ENCODE measurements at regions not wholly inside any gene's neighbourhood (a gene's known extent, or its start where the extent isn't known, plus 50 kb on each side); places are given as distances from the start of the nearest gene placed in this dataset.

DNA sequence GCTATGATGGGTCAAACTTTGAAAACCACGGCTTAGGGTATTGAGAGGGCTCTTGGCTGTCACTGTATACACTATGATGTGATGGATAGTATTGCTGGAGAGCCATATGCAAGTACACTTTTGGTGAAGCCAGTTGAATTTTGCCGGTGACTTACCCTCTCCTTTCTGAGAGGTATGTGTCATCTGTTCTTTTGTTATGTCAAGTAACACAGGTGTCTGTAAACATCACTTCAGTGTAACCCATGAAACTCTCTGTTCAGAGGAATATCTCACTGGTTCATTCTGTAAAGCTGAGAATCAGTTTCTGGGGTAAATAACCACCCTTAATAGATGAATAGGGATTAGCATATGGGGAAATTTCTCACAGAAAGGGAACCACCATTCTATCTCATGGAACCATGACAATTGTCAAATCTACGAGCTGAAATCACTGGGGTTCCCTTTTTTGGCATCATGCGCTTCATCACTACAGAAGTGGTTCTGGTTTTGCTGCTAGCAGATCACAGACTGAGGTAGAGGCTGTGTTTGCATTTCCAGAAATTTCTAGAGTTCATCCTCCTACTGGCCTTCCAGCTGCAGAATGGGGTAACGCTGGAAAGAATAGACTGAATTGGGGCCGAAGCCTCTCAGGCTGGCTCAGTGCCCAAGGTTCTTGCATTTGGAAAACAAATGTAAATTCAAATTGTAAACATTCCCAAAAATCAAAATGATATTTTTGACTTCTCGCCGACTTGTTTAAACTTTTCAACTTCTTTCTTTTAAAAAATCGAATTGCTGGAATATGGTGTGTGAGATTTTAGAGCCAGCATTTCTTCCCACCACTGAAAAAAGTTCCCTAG is 83.3 kb upstream of the CREB5 start:
- H3K4me3 ChIP-seq (ENCODE audit: low read depth, low read length, poor library complexity, severe bottlenecking) = no peak overlapping the region
- no peak overlapping the region for H2AFZ ChIP-seq (ENCODE audit: low read length)
- H3K4me2 ChIP-seq (ENCODE audit: low read length) = no peak overlapping the region
- DNase-seq (ENCODE audit: low spot score) = no peak
- H3K9me3 ChIP-seq (ENCODE audit: low read length) = no peaks in the 10 kb centered on the region
- BruUV-seq (replicated peaks) = no TSS peak
- no peaks in the 10 kb centered on the region for H4K20me1 ChIP-seq (ENCODE audit: insufficient read depth, low read length)
- no peaks in the 10 kb centered on the region for H3K79me2 ChIP-seq (ENCODE audit: insufficient read depth, low read depth, low read length)
- POLR2A ChIA-PET = interaction anchor here (1.1 to 1.4 kb wide), 2 partner anchors 11 to 453 kb away, joined by 4 to 5 read pairs; no protein-coding TSS in a partner anchor
- H3K9me2 ChIP-seq (ENCODE audit: insufficient read depth, low read length) = no peaks in the 10 kb centered on the region
- TF ChIP-seq, protein P1, sequence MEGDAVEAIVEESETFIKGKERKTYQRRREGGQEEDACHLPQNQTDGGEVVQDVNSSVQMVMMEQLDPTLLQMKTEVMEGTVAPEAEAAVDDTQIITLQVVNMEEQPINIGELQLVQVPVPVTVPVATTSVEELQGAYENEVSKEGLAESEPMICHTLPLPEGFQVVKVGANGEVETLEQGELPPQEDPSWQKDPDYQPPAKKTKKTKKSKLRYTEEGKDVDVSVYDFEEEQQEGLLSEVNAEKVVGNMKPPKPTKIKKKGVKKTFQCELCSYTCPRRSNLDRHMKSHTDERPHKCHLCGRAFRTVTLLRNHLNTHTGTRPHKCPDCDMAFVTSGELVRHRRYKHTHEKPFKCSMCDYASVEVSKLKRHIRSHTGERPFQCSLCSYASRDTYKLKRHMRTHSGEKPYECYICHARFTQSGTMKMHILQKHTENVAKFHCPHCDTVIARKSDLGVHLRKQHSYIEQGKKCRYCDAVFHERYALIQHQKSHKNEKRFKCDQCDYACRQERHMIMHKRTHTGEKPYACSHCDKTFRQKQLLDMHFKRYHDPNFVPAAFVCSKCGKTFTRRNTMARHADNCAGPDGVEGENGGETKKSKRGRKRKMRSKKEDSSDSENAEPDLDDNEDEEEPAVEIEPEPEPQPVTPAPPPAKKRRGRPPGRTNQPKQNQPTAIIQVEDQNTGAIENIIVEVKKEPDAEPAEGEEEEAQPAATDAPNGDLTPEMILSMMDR (conservative IDR thresholded peaks at IDR 0.05; ENCODE audit: low read length) = no peak
- CTCF ChIA-PET (ENCODE audit: unreplicated experiment) = no interaction called here
- intact Hi-C loops (cut with micrococcal nuclease; ENCODE audit: unreplicated experiment) = no loop called here
- no peaks in the 10 kb centered on the region for H3K4me1 ChIP-seq (ENCODE audit: insufficient read depth, low read length, poor library complexity, severe bottlenecking)
- H3K36me3 ChIP-seq (ENCODE audit: insufficient read depth, low read length) = no peaks in the 10 kb centered on the region
- H3K27ac ChIP-seq (ENCODE audit: low read depth, low read length, poor library complexity, severe bottlenecking) = no peak overlapping the region

DNA sequence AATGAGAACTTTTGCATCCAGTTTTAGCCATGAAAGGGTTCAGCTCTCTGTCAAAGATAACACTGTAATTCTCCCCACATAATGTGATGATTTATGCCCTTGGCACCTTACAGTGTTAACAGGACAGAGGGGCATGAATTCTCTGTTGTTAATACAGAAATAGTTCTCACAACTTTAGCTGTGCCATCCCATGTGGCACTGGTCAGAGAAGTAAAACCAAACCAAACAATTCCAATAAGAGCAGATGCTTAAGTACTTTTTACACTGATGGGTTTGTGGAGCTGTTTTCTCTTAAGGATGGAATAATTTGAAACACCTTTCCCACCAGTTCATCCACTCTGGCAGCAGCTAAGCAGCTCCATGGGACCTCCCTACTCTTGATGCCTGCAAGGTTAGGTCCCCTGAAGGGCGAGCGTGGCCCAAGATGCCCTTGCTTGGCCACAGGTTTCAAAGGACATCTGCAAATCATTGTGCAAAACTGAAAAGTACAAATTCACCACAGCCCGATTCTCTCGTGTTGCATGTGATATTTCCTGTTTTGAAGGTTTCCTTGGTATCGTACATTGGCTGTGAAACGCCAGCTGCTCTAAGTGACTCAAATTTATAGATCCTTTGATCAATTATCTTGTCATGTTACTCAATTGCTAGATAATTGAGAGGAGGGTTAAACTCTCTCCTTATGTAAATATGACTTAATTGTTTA is 82.5 kb upstream of the CREB5 start:
- no peak for TF ChIP-seq EZH2phosphoT487 (IDR thresholded peaks at IDR 0.05; ENCODE audit: borderline replicate concordance, low read depth, low read length)
- TF ChIP-seq, protein P1 (conservative IDR thresholded peaks at IDR 0.05; ENCODE audit: low read length) = no peak
- H3K36me3 ChIP-seq (ENCODE audit: insufficient read depth, low read length) = no peaks in the 10 kb centered on the region
- ChIA-PET CTCF (ENCODE audit: unreplicated experiment) (no interaction called here), POLR2A (interaction anchor here (0.6 to 1.4 kb wide), 5 partner anchors 33 to 453 kb away, joined by 3 to 5 read pairs (median 3); no protein-coding TSS in a partner anchor)
- no peaks in the 10 kb centered on the region for H4K20me1 ChIP-seq (ENCODE audit: insufficient read depth, low read length)
- no TSS peak for BruUV-seq (replicated peaks)
- intact Hi-C loops (cut with micrococcal nuclease; ENCODE audit: unreplicated experiment) = no loop called here
- H2AFZ ChIP-seq (ENCODE audit: low read length) = no peak overlapping the region
- H3K4me3 ChIP-seq (ENCODE audit: low read depth, low read length, poor library complexity, severe bottlenecking) = no peak overlapping the region
- H3K9me2 ChIP-seq (ENCODE audit: insufficient read depth, low read length) = no peaks in the 10 kb centered on the region
- no peak overlapping the region for H3K4me2 ChIP-seq (ENCODE audit: low read length)
- H3K9me3 ChIP-seq (ENCODE audit: low read length) = no peaks in the 10 kb centered on the region
- no peaks in the 10 kb centered on the region for H3K4me1 ChIP-seq (ENCODE audit: insufficient read depth, low read length, poor library complexity, severe bottlenecking)
- H3K79me2 ChIP-seq (ENCODE audit: insufficient read depth, low read depth, low read length) = no peaks in the 10 kb centered on the region
- no peak for DNase-seq (ENCODE audit: low spot score)
- H3K27ac ChIP-seq (ENCODE audit: low read depth, low read length, poor library complexity, severe bottlenecking) = no peak overlapping the region

Measured in OCI-LY7 (cell line).